Adrenal gland (tissue), 5 donors: ENCODE measurements at regions not wholly inside any gene's neighbourhood (a gene's known extent, or its start where the extent isn't known, plus 50 kb on each side); places are given as distances from the start of the nearest gene placed in this dataset.

Source experiments
- POLR2A ChIP-seq, 2 donors: fragments of 450-650 bp; IDR thresholded peaks; one replicate each; pipeline ENCODE4 v1.6.1; 2017; ENCODE audit warnings: antibody characterized with exemption in 2 of 2, mild to moderate bottlenecking in 2 of 2, moderate library complexity in 1 of 2
- TF ChIP-seq, protein P1 (sequence below), 6 experiments: fragments of 450-650 bp in 4 of 6; fragments of 200-600 bp in 2 of 6; sonication (generic) in 1 of 6; IDR thresholded peaks; 1 replicate in 5 of 6; 2 replicates in 1 of 6; pipeline versions ENCODE4 v1.5.1 to v1.8.0; 2016 to 2021; ENCODE audit warnings: antibody characterized with exemption in 6 of 6, mild to moderate bottlenecking in 2 of 6, moderate library complexity in 1 of 6
- donor health status: DM: no; HTN: no; CAD: no.

DNA sequence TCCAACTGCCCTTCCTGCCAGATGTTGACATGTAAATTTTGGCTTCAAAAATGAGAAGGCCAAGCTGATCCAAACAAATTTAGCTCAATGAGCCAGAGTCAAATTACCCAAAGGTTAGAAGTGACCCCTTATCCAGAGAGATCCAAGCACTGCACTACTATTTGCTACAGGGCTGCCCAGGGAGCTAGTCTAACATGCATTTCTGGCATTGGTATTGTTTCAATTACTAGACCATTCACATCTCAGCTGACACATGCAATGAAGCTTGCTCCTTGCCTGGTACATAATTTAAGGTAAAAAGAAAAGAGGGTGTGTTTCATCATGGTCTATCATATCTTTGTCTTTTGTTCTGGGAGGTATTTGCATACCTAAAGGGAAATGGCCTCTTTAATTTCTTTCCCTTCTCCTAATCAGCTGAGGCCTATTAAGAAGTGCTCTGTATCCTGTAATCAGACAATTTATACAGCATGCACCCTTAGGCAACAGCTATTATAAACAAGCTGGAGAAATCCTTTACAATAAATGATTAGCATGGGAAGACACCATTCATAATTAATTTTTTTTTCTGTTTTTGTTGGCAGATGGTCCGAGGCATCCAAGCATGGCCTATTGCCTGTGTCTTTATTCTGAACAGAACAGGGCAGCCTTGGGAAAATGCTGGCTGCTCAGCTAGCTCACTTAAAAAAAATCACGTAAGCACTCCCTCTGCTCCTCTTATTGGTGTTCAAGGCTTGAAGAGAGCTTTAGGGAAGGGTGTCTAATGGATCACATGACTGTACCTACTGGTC lies 161.5 kb upstream of the SALL1 start:
- TF ChIP-seq, protein P1, sequence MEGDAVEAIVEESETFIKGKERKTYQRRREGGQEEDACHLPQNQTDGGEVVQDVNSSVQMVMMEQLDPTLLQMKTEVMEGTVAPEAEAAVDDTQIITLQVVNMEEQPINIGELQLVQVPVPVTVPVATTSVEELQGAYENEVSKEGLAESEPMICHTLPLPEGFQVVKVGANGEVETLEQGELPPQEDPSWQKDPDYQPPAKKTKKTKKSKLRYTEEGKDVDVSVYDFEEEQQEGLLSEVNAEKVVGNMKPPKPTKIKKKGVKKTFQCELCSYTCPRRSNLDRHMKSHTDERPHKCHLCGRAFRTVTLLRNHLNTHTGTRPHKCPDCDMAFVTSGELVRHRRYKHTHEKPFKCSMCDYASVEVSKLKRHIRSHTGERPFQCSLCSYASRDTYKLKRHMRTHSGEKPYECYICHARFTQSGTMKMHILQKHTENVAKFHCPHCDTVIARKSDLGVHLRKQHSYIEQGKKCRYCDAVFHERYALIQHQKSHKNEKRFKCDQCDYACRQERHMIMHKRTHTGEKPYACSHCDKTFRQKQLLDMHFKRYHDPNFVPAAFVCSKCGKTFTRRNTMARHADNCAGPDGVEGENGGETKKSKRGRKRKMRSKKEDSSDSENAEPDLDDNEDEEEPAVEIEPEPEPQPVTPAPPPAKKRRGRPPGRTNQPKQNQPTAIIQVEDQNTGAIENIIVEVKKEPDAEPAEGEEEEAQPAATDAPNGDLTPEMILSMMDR (IDR thresholded peaks at IDR 0.05), result no peak
- no peak for TF ChIP-seq POLR2A (IDR thresholded peaks at IDR 0.05)
